Neural progenitor cell (in vitro differentiated cells): ENCODE measurements at regions not wholly inside any gene's neighbourhood (a gene's known extent, or its start where the extent isn't known, plus 50 kb on each side); places are given as distances from the start of the nearest gene placed in this dataset.

Experiments
- DNase-seq: peaks from one replicate; pipeline ENCODE4 v3.0.0-alpha.2; 2016; ENCODE audit warnings: low spot score
- H2AFZ ChIP-seq: fragments of 200-600 bp; sonication (generic); replicated peaks from 2 replicates; pipeline ENCODE4 v1.6.1; 2016; ENCODE audit warnings: antibody characterized with exemption
- H3F3A ChIP-seq: fragments of 200-600 bp; sonication (generic); 2 replicates; pipeline ENCODE4 v1.6.1; 2016; ENCODE audit warnings: antibody characterized with exemption, low read depth
- H3K27ac ChIP-seq: fragments of 200-600 bp; sonication (generic); 2 replicates; pipeline ENCODE4 v1.5.1; 2016; ENCODE audit warnings: mild to moderate bottlenecking
- H3K27me3 ChIP-seq: fragments of 200-600 bp; sonication (generic); 2 replicates; pipeline ENCODE4 v1.6.1; 2016; ENCODE audit warnings: mild to moderate bottlenecking, moderate library complexity
- H3K36me3 ChIP-seq: fragments of 200-600 bp; sonication (generic); 2 replicates; pipeline ENCODE4 v1.5.1; 2016
- H3K4me1 ChIP-seq: fragments of 200-600 bp; sonication (generic); 2 replicates; pipeline ENCODE4 v1.6.1; 2016; ENCODE audit warnings: mixed run types
- H3K4me2 ChIP-seq: fragments of 200-600 bp; sonication (generic); 2 replicates; pipeline ENCODE4 v1.6.1; 2016
- H3K4me3 ChIP-seq: fragments of 200-600 bp; sonication (generic); 2 replicates; pipeline ENCODE4 v1.5.1; 2016
- H3K79me2 ChIP-seq: fragments of 200-600 bp; sonication (generic); 2 replicates; pipeline ENCODE4 v1.6.1; 2016; ENCODE audit warnings: low read depth
- H3K9ac ChIP-seq: fragments of 200-600 bp; sonication (generic); 2 replicates; pipeline ENCODE4 v1.6.1; 2016
- H3K9me3 ChIP-seq: fragments of 200-600 bp; sonication (generic); 2 replicates; pipeline ENCODE4 v1.5.1; 2016; ENCODE audit warnings: low read depth
- H4K20me1 ChIP-seq: fragments of 200-600 bp; sonication (generic); 2 replicates; pipeline ENCODE4 v1.6.1; 2016; ENCODE audit warnings: low read depth
- H3K27ac Mint-ChIP-seq: 3 replicates; pipeline ENCODE4 v1.8.0; 2021; ENCODE audit warnings: mixed read lengths
- H3K27me3 Mint-ChIP-seq: 2 replicates; pipeline ENCODE4 v1.8.0; 2022; ENCODE audit warnings: low read depth, mild to moderate bottlenecking, inconsistent platforms, moderate library complexity, mixed read lengths; ENCODE audit not compliant: insufficient read depth
- H3K36me3 Mint-ChIP-seq: 3 replicates; pipeline ENCODE4 v1.8.0; 2021; ENCODE audit warnings: mixed read lengths
- H3K4me1 Mint-ChIP-seq: 3 replicates; pipeline ENCODE4 v1.8.0; 2021; ENCODE audit warnings: mixed read lengths
- H3K4me3 Mint-ChIP-seq: 3 replicates; pipeline ENCODE4 v1.8.0; 2021; ENCODE audit warnings: mild to moderate bottlenecking, moderate library complexity, mixed read lengths
- H3K9me3 Mint-ChIP-seq: 3 replicates; pipeline ENCODE4 v1.8.0; 2020; ENCODE audit warnings: mixed read lengths
- EZH2 ChIP-seq: fragments of 200-600 bp; sonication (generic); IDR thresholded peaks from 2 replicates; pipeline ENCODE4 v1.6.1; 2017; ENCODE audit warnings: antibody characterized with exemption, mild to moderate bottlenecking, moderate library complexity
- EZH2phosphoT487 ChIP-seq: fragments of 200-600 bp; sonication (generic); IDR thresholded peaks from 2 replicates; pipeline ENCODE4 v1.6.1; 2017; ENCODE audit warnings: antibody characterized with exemption
- TF ChIP-seq, protein P1 (sequence below): fragments of 200-600 bp; sonication (generic); IDR thresholded peaks from 2 replicates; pipeline ENCODE4 v1.5.1; 2017; ENCODE audit warnings: antibody characterized with exemption, mild to moderate bottlenecking

DNA sequence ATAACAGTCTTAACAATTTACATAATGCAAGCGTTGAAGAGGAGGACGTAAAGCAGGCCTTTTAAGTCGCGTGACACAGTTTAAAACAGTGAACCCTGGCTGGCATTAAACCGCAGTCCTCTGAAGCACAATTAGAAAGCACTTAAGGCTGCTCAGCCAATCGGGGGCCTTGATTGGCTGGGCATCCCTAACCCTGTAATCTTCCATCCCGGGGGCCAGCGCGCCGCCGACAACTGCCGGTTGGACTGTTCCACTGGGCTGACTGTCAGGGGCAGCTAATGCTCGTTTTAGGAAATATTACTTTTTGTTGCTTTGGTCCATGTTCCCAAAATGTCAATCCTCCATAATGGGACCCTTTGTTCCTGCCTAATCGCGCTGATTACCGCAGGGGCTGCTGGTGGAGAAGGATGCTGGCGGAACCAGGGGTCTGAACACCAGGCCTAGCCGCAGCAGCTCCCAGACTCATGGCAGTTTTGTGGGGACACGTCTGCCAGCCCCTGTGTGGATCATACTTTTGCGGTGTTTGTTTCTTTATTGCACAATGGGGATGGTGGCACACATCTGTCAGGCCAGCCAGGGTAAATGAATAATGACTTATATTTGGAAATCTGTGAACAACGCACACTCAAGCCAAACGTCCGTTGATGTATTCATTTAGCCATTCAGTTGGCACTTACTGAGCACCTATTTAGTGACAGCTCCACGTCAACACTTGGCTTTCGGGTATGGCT is 127.1 kb upstream of the SPACA7 start:
- Histone ChIP-seq H2AFZ (no peak overlapping the region), H3K36me3 (no peaks in the 10 kb centered on the region), H3F3A (no peaks in the 10 kb centered on the region), H3K27me3 (no peaks in the 10 kb centered on the region), H3K79me2 (no peaks in the 10 kb centered on the region), H3K27ac (no peak overlapping the region), H3K4me1 (peaks cover 9% of the 10 kb centered on the region), H4K20me1 (no peaks in the 10 kb centered on the region), H3K4me2 (no peak overlapping the region), H3K9me3 (no peaks in the 10 kb centered on the region), H3K4me3 (no peak overlapping the region), H3K9ac (no peak overlapping the region)
- Mint-ChIP-seq H3K27me3 (peaks cover 11% of the 10 kb centered on the region), H3K4me1 (peaks cover 70% of the 10 kb centered on the region), H3K36me3 (no peaks in the 10 kb centered on the region), H3K4me3 (no peak overlapping the region), H3K27ac (peak overlapping the region; percentile 72), H3K9me3 (peaks cover 3% of the 10 kb centered on the region)
- TF ChIP-seq EZH2phosphoT487 (no peak), EZH2 (no peak)
- no peak for DNase-seq

DNA sequence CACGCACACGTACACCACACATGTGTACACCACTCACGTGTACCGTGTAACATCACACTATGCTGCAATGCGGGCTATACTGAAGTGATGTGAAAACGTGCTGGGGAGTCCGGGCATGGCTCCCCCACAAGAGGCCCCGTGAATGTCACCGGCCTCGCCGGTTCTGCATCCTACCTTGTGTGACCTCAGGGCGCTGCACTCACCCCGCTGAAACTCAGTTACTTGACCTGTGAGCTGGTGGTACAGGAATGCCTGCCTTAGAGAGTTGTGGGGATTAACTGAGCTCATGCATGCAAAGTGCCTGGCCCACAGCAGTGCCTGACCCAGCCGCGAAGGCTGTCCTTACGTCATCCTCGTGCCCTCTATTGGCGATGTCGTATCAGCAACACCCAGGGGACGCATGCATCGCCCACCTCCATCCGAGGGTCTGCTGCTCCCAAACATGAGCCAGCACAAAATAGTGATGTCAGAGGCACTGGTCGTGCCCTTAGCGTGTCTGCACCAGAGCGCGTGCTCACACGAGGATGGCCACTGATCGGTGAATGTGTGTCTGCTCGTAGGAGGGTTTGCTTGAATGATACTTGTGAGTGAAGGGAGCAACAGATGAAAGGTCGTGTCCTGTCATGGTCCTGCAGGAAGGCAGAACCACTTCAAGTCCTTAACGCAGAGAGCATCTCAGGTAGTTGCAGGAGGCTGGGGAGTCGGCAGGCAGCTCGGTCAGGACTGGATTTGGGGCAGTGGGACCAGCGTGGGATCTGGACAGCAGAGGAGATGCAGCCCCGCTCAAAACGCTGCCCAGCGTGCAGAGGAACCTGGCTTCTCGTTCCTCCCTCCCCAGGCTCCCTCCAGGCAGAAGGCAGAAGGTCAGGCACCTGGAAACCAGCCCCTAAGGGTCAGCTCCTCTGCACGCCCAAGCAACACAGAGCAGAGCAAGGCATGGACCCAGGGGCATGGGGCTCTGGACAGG is 126.2 kb upstream of the SPACA7 start:
- no peak overlapping the region for H3K9ac ChIP-seq
- Mint-ChIP-seq H3K4me3 (no peak overlapping the region), H3K36me3 (no peaks in the 10 kb centered on the region), H3K27me3 (peaks cover 13% of the 10 kb centered on the region), H3K4me1 (peaks cover 74% of the 10 kb centered on the region), H3K27ac (peak overlapping the region; percentile 31), H3K9me3 (peaks cover 4% of the 10 kb centered on the region)
- no peaks in the 10 kb centered on the region for H3K79me2 ChIP-seq
- no peak overlapping the region for H3K4me2 ChIP-seq
- H4K20me1 ChIP-seq, result no peaks in the 10 kb centered on the region
- no peaks in the 10 kb centered on the region for H3K27me3 ChIP-seq
- H3K27ac ChIP-seq, result no peak overlapping the region
- no peaks in the 10 kb centered on the region for H3K36me3 ChIP-seq
- TF ChIP-seq EZH2 (no peak), EZH2phosphoT487 (no peak)
- TF ChIP-seq, protein P1, sequence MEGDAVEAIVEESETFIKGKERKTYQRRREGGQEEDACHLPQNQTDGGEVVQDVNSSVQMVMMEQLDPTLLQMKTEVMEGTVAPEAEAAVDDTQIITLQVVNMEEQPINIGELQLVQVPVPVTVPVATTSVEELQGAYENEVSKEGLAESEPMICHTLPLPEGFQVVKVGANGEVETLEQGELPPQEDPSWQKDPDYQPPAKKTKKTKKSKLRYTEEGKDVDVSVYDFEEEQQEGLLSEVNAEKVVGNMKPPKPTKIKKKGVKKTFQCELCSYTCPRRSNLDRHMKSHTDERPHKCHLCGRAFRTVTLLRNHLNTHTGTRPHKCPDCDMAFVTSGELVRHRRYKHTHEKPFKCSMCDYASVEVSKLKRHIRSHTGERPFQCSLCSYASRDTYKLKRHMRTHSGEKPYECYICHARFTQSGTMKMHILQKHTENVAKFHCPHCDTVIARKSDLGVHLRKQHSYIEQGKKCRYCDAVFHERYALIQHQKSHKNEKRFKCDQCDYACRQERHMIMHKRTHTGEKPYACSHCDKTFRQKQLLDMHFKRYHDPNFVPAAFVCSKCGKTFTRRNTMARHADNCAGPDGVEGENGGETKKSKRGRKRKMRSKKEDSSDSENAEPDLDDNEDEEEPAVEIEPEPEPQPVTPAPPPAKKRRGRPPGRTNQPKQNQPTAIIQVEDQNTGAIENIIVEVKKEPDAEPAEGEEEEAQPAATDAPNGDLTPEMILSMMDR, result no peak
- no peaks in the 10 kb centered on the region for H3K9me3 ChIP-seq
- H3F3A ChIP-seq, result no peaks in the 10 kb centered on the region
- H3K4me3 ChIP-seq, result no peak overlapping the region
- H3K4me1 ChIP-seq, result peaks cover 9% of the 10 kb centered on the region
- no peak overlapping the region for H2AFZ ChIP-seq
- DNase-seq, result peak; percentile 59

DNA sequence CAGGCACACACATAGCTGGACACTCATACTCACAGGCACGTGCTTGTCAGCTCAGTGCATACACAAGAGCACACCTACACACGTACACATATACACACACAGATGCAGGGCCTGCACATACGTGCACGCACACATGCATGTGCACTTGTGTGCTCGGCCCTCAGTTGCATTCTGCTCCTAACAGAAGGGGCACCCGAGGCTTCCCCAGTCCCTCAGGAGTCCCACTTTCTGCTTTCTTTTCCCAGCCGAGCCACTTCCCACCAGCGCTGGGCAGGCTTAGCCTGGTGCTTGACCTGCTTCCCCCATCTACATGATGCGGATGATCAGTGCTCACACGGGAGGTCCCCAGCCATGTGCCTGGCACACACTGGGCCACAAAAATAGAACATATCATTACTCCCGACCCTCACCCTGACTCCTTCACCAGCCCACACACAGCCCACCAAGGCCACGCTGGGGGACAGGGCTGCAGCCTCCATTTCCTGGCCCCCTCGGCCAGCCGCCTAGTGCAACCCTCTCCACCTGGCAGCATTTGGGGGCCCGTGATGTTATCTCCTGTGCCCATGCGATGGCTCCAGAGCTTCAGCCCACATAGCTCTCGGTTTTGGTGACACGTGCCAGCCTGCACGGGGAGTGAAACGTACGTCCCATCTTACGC is 125.2 kb upstream of the SPACA7 start:
- Mint-ChIP-seq H3K27ac (peak overlapping the region; percentile 63), H3K4me1 (peaks cover 67% of the 10 kb centered on the region), H3K27me3 (peaks cover 13% of the 10 kb centered on the region), H3K9me3 (peaks cover 5% of the 10 kb centered on the region), H3K36me3 (no peaks in the 10 kb centered on the region), H3K4me3 (no peak overlapping the region)
- H3K79me2 ChIP-seq, result no peaks in the 10 kb centered on the region
- H3F3A ChIP-seq, result no peaks in the 10 kb centered on the region
- H3K9me3 ChIP-seq, result no peaks in the 10 kb centered on the region
- no peak overlapping the region for H3K9ac ChIP-seq
- H3K36me3 ChIP-seq, result no peaks in the 10 kb centered on the region
- no peak overlapping the region for H3K4me3 ChIP-seq
- no peak overlapping the region for H3K4me2 ChIP-seq
- H3K4me1 ChIP-seq, result peaks cover 9% of the 10 kb centered on the region
- H3K27ac ChIP-seq, result no peak overlapping the region
- H4K20me1 ChIP-seq, result no peaks in the 10 kb centered on the region
- DNase-seq, result no peak
- H2AFZ ChIP-seq, result no peak overlapping the region
- TF ChIP-seq, protein P1, result no peak
- TF ChIP-seq EZH2phosphoT487, result no peak
- TF ChIP-seq EZH2, result no peak
- no peaks in the 10 kb centered on the region for H3K27me3 ChIP-seq
